HCT116 (cell line): ENCODE measurements at regions not wholly inside any gene's neighbourhood (a gene's known extent, or its start where the extent isn't known, plus 50 kb on each side); places are given as distances from the start of the nearest gene placed in this dataset.

ENCODE experiments used
- ATAC-seq: fragments of 200-7000 bp; cut with Tn5 transposase; 2 replicates; pipeline ENCODE4 v1.9.1; 2020; ENCODE audit warnings: mild to moderate bottlenecking, moderate library complexity
- BruUV-seq: library from RNA; stranded (reverse); fragments of 400-500 nt; replicated peaks from 2 replicates; lab custom pipeline; 2021; lab: Mats Ljungman, UMichigan
- CTCF ChIA-PET: fragments of 300-600 bp; sonication (Branson Sonifier 250); formaldehyde crosslinking; loops from one replicate; lab custom pipeline; 2021; ENCODE audit warnings: antibody characterized with exemption; lab: Charles Lee
- POLR2A ChIA-PET: fragments of 300-600, 350-600 bp; sonication (Branson Sonifier 250); formaldehyde crosslinking; loops from one replicate; lab custom pipeline; 2021; ENCODE audit warnings: antibody characterized with exemption; lab: Charles Lee
- RAD21 ChIA-PET, 2 experiments: fragments of 300-600 bp; sonication (Branson Sonifier 250); formaldehyde crosslinking; loops; one replicate each; lab custom pipeline; 2023; ENCODE audit warnings: low total read pairs in 2 of 2; ENCODE audit not compliant: uncharacterized antibody in 2 of 2, unreplicated experiment in 2 of 2, low non-redundant PET in 1 of 2; lab: Charles Lee
- DNase-seq: peaks from one replicate; pipeline ENCODE4 v3.0.0-alpha.2; 2010; ENCODE audit warnings: low read depth, low spot score
- H2AFZ ChIP-seq: fragments of 200-600 bp; shearing (Covaris generic), sonication (generic); 2 replicates; pipeline ENCODE4 v1.6.1; 2017; ENCODE audit warnings: low read depth, mixed run types, mixed read lengths, antibody characterized with exemption, low read length; ENCODE audit not compliant: poor library complexity, severe bottlenecking
- H3K27ac ChIP-seq: 2 replicates; pipeline ENCODE4 v1.5.1; 2012; ENCODE audit warnings: low read depth, low read length
- H3K27me3 ChIP-seq: fragments of 200-600 bp; sonication (generic); 2 replicates; pipeline ENCODE4 v1.6.1; 2016; ENCODE audit warnings: mixed run types, low read length, mixed read lengths; ENCODE audit not compliant: insufficient read depth
- H3K36me3 ChIP-seq, 2 experiments: fragments of 200-500 bp in 1 of 2; fragments of 200-600 bp in 1 of 2; sonication (Bioruptor generic) in 1 of 2; sonication (generic) in 1 of 2; 2 replicates each; pipeline versions ENCODE4 v1.5.1 to v1.6.1; 2014 to 2016; ENCODE audit warnings: low read length in 2 of 2, inconsistent platforms in 1 of 2, mixed read lengths in 1 of 2, mixed run types in 1 of 2; ENCODE audit not compliant: insufficient read depth in 2 of 2, control insufficient read depth in 1 of 2
- H3K4me1 ChIP-seq, 2 experiments: fragments of 200-600 bp in 1 of 2; sonication (generic) in 1 of 2; 2 replicates each; pipeline versions ENCODE4 v1.5.1 to v1.6.1; 2012 to 2017; ENCODE audit warnings: low read length in 2 of 2, inconsistent platforms in 1 of 2, mild to moderate bottlenecking in 1 of 2, mixed read lengths in 1 of 2, mixed run types in 1 of 2, moderate library complexity in 1 of 2; ENCODE audit not compliant: insufficient read depth in 2 of 2, control insufficient read depth in 1 of 2
- H3K4me2 ChIP-seq: fragments of 200-600 bp; sonication (generic); 2 replicates; pipeline ENCODE4 v1.6.1; 2017; ENCODE audit warnings: mixed run types, low read length, mixed read lengths
- H3K4me3 ChIP-seq, 2 experiments: fragments of 200-600 bp in 1 of 2; sonication (generic) in 1 of 2; replicated peaks in 1 of 2; 2 replicates each; pipeline ENCODE4 v1.5.1; 2011 to 2016; ENCODE audit warnings: low read length in 2 of 2, control low read depth in 1 of 2, low read depth in 1 of 2, mild to moderate bottlenecking in 1 of 2, mixed read lengths in 1 of 2, mixed run types in 1 of 2
- H3K79me2 ChIP-seq: fragments of 200-600 bp; sonication (generic); 2 replicates; pipeline ENCODE4 v1.6.1; 2017; ENCODE audit warnings: mild to moderate bottlenecking, mixed run types, low read length, moderate library complexity, mixed read lengths; ENCODE audit not compliant: insufficient read depth
- H3K9ac ChIP-seq: fragments of 200-600 bp; sonication (generic); 2 replicates; pipeline ENCODE4 v1.6.1; 2016; ENCODE audit warnings: low read length, mixed read lengths
- H3K9me2 ChIP-seq: fragments of 200-600 bp; sonication (generic), shearing (Covaris generic); 2 replicates; pipeline ENCODE4 v1.6.1; 2017; ENCODE audit warnings: mixed run types, mild to moderate bottlenecking, moderate library complexity; ENCODE audit not compliant: insufficient read depth
- H3K9me3 ChIP-seq, 2 experiments: fragments of 200-500 bp in 1 of 2; fragments of 200-600 bp in 1 of 2; sonication (Bioruptor generic) in 1 of 2; sonication (generic) in 1 of 2; 2 replicates each; pipeline ENCODE4 v1.6.1; 2014 to 2017; ENCODE audit warnings: low read length in 2 of 2, mixed read lengths in 2 of 2, inconsistent platforms in 1 of 2, low read depth in 1 of 2, mild to moderate bottlenecking in 1 of 2, mixed run types in 1 of 2, moderate library complexity in 1 of 2; ENCODE audit not compliant: control insufficient read depth in 1 of 2, insufficient read depth in 1 of 2
- H4K20me1 ChIP-seq: fragments of 200-600 bp; sonication (generic), shearing (Covaris generic); 2 replicates; pipeline ENCODE4 v1.6.1; 2017; ENCODE audit warnings: mixed run types, mild to moderate bottlenecking, moderate library complexity; ENCODE audit not compliant: insufficient read depth
- CBX3 ChIP-seq: IDR thresholded peaks from 2 replicates; pipeline ENCODE4 v1.6.1; 2012; ENCODE audit warnings: low read depth
- MAX ChIP-seq: IDR thresholded peaks from 2 replicates; pipeline ENCODE4 v1.6.1; 2012
- TCF7L2 ChIP-seq: IDR thresholded peaks from 2 replicates; pipeline ENCODE4 v1.7.0; 2011; ENCODE audit warnings: borderline replicate concordance, inconsistent platforms; ENCODE audit not compliant: insufficient read depth, insufficient read length; ENCODE audit errors: extremely low read depth
- YY1 ChIP-seq: IDR thresholded peaks from 2 replicates; pipeline ENCODE4 v1.6.1; 2011; ENCODE audit warnings: low read length, low read depth, moderate library complexity, mild to moderate bottlenecking; ENCODE audit not compliant: insufficient replicate concordance; ENCODE audit errors: extremely low read depth
- intact Hi-C: fragments of 100-400 bp; cut with micrococcal nuclease; formaldehyde crosslinking; loops from 2 replicates; pipeline ENCODE4 v1.10.0; 2022
- TF ChIP-seq, protein P1 (sequence below), 3 experiments: fragments of 200-600 bp in 1 of 3; sonication (generic) in 1 of 3; IDR thresholded peaks in 2 of 3; conservative IDR thresholded peaks in 1 of 3; 2 replicates each; pipeline ENCODE4 v1.5.1; 2012 to 2017; ENCODE audit warnings: low read depth in 2 of 3, low read length in 2 of 3, antibody characterized with exemption in 1 of 3, borderline replicate concordance in 1 of 3, control low read depth in 1 of 3, mild to moderate bottlenecking in 1 of 3, mixed read lengths in 1 of 3, mixed run types in 1 of 3, moderate library complexity in 1 of 3; ENCODE audit not compliant: insufficient read depth in 1 of 3
- TF ChIP-seq, protein P2 (sequence below): IDR thresholded peaks from 2 replicates; pipeline ENCODE4 v1.6.1; 2011; ENCODE audit warnings: mild to moderate bottlenecking, low read length, moderate library complexity; ENCODE audit not compliant: insufficient replicate concordance; ENCODE audit errors: extremely low read depth

- TF ChIP-seq, protein P1, sequence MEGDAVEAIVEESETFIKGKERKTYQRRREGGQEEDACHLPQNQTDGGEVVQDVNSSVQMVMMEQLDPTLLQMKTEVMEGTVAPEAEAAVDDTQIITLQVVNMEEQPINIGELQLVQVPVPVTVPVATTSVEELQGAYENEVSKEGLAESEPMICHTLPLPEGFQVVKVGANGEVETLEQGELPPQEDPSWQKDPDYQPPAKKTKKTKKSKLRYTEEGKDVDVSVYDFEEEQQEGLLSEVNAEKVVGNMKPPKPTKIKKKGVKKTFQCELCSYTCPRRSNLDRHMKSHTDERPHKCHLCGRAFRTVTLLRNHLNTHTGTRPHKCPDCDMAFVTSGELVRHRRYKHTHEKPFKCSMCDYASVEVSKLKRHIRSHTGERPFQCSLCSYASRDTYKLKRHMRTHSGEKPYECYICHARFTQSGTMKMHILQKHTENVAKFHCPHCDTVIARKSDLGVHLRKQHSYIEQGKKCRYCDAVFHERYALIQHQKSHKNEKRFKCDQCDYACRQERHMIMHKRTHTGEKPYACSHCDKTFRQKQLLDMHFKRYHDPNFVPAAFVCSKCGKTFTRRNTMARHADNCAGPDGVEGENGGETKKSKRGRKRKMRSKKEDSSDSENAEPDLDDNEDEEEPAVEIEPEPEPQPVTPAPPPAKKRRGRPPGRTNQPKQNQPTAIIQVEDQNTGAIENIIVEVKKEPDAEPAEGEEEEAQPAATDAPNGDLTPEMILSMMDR (IDR thresholded peaks at IDR 0.05 in 2 of 3, conservative IDR thresholded peaks at IDR 0.05 in 1 of 3; ENCODE audit: borderline replicate concordance in 1 of 3, insufficient read depth in 1 of 3, low read depth in 2 of 3, low read length in 2 of 3), result no peak
These were observed 162.0 kb upstream of the S1PR3 start (continued) for GRCh38 chr9:88829276-88829675.

DNA sequence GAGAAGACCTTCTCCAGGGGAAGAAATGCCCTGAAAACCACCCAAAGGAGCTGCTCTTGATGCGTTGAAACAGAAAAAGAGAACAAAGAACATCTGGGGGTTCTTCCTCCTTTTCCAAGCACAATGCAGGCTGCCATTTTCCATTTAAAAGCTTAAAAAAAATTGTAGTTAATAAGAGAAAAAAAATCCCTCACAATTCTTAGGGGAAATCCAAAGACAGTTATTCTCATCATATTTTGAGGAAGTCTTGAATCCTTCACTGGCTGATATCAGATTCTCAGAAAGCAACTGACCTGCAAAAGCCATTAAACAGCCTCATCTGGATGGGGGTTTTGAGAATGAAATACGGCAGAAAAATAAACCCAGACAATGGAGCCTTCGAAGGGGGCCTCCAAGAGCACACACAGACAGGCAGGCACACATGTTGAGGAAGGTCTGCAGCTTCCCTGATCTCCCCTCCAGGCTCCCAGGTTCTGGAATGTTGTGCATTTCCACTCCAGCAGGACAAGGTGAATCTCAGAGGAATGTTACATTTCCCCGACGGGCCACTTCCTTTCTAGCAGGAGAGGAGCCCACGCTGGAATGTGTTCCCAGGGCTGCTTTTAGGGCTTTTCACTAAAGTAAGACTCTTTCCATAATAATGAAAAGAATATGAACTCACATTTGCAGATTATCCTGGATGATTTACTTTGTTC is 159.4 kb upstream of the S1PR3 start:
- TF ChIP-seq TCF7L2 (no peak), MAX (no peak)
- Histone ChIP-seq H3K27ac (no peak overlapping the region), H3K9ac (no peak overlapping the region), H3K36me3 (no peaks in the 10 kb centered on the region), H3K79me2 (no peaks in the 10 kb centered on the region), H2AFZ (no peak overlapping the region), H3K9me3 (no peaks in the 10 kb centered on the region), H3K4me1 (no peaks in the 10 kb centered on the region), H4K20me1 (no peaks in the 10 kb centered on the region), H3K4me2 (no peak overlapping the region), H3K27me3 (no peaks in the 10 kb centered on the region), H3K4me3 (no peak overlapping the region), H3K9me2 (no peaks in the 10 kb centered on the region)
- no peak for DNase-seq
- no TSS peak for BruUV-seq
- ChIA-PET CTCF (no interaction called here), POLR2A (no interaction called here), RAD21 (no interaction called here)
- intact Hi-C loops, result no loop called here
- ATAC-seq, result no peak

DNA sequence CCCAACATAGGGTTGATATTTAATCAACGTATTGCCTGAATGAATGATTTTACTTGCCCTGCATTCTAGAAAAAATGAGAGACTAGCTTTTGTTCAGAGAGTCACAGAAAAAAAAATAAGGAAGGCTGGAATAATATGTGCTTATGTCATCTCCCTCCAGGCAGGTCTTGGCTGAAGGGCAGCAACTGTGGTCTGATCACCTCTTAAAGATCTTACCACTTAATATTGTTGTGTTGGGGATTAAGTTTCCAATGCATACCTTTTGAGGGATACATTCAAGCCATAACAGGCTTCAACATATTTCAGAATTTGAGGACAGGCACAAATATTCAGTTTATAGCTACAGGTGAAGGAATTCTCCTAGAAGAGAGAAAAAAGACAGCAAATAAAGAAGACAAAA is 157.3 kb upstream of the S1PR3 start:
- DNase-seq (no peak), ATAC-seq (no peak)
- no peaks in the 10 kb centered on the region for H3K79me2 ChIP-seq
- ChIA-PET CTCF (no interaction called here), RAD21 (no interaction called here), POLR2A (no interaction called here)
- no peaks in the 10 kb centered on the region for H3K27me3 ChIP-seq
- no peak overlapping the region for H3K4me3 ChIP-seq
- no peaks in the 10 kb centered on the region for H3K4me1 ChIP-seq
- H4K20me1 ChIP-seq, result no peaks in the 10 kb centered on the region
- H3K4me2 ChIP-seq, result no peak overlapping the region
- H3K9me2 ChIP-seq, result no peaks in the 10 kb centered on the region
- no peak overlapping the region for H3K27ac ChIP-seq
- no peak overlapping the region for H3K9ac ChIP-seq
- H3K36me3 ChIP-seq, result no peaks in the 10 kb centered on the region
- no peaks in the 10 kb centered on the region for H3K9me3 ChIP-seq
- BruUV-seq, result no TSS peak
- intact Hi-C loops, result no loop called here
- H2AFZ ChIP-seq, result no peak overlapping the region
- TF ChIP-seq YY1 (no peak), CBX3 (no peak)
- TF ChIP-seq, protein P2, sequence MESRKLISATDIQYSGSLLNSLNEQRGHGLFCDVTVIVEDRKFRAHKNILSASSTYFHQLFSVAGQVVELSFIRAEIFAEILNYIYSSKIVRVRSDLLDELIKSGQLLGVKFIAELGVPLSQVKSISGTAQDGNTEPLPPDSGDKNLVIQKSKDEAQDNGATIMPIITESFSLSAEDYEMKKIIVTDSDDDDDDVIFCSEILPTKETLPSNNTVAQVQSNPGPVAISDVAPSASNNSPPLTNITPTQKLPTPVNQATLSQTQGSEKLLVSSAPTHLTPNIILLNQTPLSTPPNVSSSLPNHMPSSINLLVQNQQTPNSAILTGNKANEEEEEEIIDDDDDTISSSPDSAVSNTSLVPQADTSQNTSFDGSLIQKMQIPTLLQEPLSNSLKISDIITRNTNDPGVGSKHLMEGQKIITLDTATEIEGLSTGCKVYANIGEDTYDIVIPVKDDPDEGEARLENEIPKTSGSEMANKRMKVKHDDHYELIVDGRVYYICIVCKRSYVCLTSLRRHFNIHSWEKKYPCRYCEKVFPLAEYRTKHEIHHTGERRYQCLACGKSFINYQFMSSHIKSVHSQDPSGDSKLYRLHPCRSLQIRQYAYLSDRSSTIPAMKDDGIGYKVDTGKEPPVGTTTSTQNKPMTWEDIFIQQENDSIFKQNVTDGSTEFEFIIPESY, result no peak
- TF ChIP-seq, protein P1 (IDR thresholded peaks at IDR 0.05 in 2 of 3, conservative IDR thresholded peaks at IDR 0.05 in 1 of 3; ENCODE audit: borderline replicate concordance in 1 of 3, insufficient read depth in 1 of 3, low read depth in 2 of 3, low read length in 2 of 3), result no peak
